SK-N-SH (cell line): ENCODE measurements at regions not wholly inside any gene's neighbourhood (a gene's known extent, or its start where the extent isn't known, plus 50 kb on each side); places are given as distances from the start of the nearest gene placed in this dataset.

ENCODE experiments used
- CTCF ChIA-PET: fragments of 300-600, 350-600 bp; formaldehyde crosslinking; extraction: SDS; loops from one replicate; lab custom pipeline; 2021; lab: Yijun Ruan, JAX
- POLR2A ChIA-PET: fragments of 350-600 bp; sonication (Branson Sonifier 250); formaldehyde crosslinking; extraction: SDS; loops from one replicate; lab custom pipeline; 2020; ENCODE audit warnings: antibody characterized with exemption, inconsistent platforms; lab: Yijun Ruan, JAX
- DNase-seq: peaks from one replicate; pipeline ENCODE4 v3.0.0; 2012
- H2AFZ ChIP-seq: fragments of 200-600 bp; sonication (generic); 2 replicates; pipeline ENCODE4 v1.8.1; 2016; ENCODE audit warnings: antibody characterized with exemption, mild to moderate bottlenecking, low read depth
- H3F3A ChIP-seq: fragments of 200-600 bp; sonication (generic); replicated peaks from 2 replicates; pipeline ENCODE3; 2016; ENCODE audit warnings: antibody characterized with exemption, mild to moderate bottlenecking; ENCODE audit not compliant: insufficient read depth
- H3K27ac ChIP-seq, 2 experiments: fragments of 200-500 bp in 1 of 2; fragments of 200-600 bp in 1 of 2; sonication (Bioruptor generic) in 1 of 2; sonication (generic), shearing (Covaris generic) in 1 of 2; 2 replicates each; pipeline versions ENCODE4 v1.5.1 to v1.6.1; 2014 to 2016; ENCODE audit warnings: low read depth in 2 of 2, inconsistent platforms in 1 of 2, low read length in 1 of 2, mild to moderate bottlenecking in 1 of 2, mixed read lengths in 1 of 2
- H3K27me3 ChIP-seq: fragments of 200-600 bp; sonication (generic), shearing (Covaris generic); 2 replicates; pipeline ENCODE4 v1.6.1; 2016; ENCODE audit warnings: mixed run types; ENCODE audit not compliant: insufficient read depth
- H3K36me3 ChIP-seq, 2 experiments: fragments of 200-500 bp in 1 of 2; fragments of 200-600 bp in 1 of 2; sonication (Bioruptor generic) in 1 of 2; sonication (generic) in 1 of 2; replicated peaks in 1 of 2; 2 replicates each; pipeline versions ENCODE3 to v1.5.1; 2014 to 2016; ENCODE audit warnings: low read length in 1 of 2, mild to moderate bottlenecking in 1 of 2; ENCODE audit not compliant: insufficient read depth in 2 of 2, control insufficient read depth in 1 of 2
- H3K4me1 ChIP-seq, 2 experiments: fragments of 200-500 bp in 1 of 2; fragments of 200-600 bp in 1 of 2; sonication (Bioruptor generic) in 1 of 2; sonication (generic), shearing (Covaris generic) in 1 of 2; 2 replicates each; pipeline versions ENCODE4 v1.5.1 to v1.6.1; 2014 to 2016; ENCODE audit warnings: low read depth in 1 of 2, low read length in 1 of 2, mixed run types in 1 of 2; ENCODE audit not compliant: insufficient read depth in 2 of 2, control insufficient read depth in 1 of 2
- H3K4me2 ChIP-seq: fragments of 200-600 bp; sonication (generic), shearing (Covaris generic); 2 replicates; pipeline ENCODE4 v1.6.1; 2017; ENCODE audit warnings: mixed run types
- H3K4me3 ChIP-seq, 2 experiments: fragments of 200-500 bp in 1 of 2; fragments of 200-600 bp in 1 of 2; sonication (Bioruptor generic) in 1 of 2; sonication (generic), shearing (Covaris generic) in 1 of 2; 2 replicates each; pipeline versions ENCODE4 v1.5.1 to v1.8.1; 2014 to 2016; ENCODE audit warnings: low read depth in 2 of 2, inconsistent platforms in 1 of 2, low read length in 1 of 2, mild to moderate bottlenecking in 1 of 2, mixed read lengths in 1 of 2, moderate library complexity in 1 of 2
- H3K79me2 ChIP-seq: fragments of 200-600 bp; sonication (generic); 2 replicates; pipeline ENCODE4 v1.8.1; 2017; ENCODE audit warnings: mild to moderate bottlenecking; ENCODE audit not compliant: insufficient read depth
- H3K9ac ChIP-seq: fragments of 200-600 bp; sonication (generic); 2 replicates; pipeline ENCODE4 v1.6.1; 2017; ENCODE audit warnings: mixed run types
- H3K9me2 ChIP-seq: fragments of 200-600 bp; sonication (generic); 2 replicates; pipeline ENCODE4 v1.6.1; 2017; ENCODE audit warnings: mixed run types
- H3K9me3 ChIP-seq: fragments of 200-600 bp; sonication (generic); 2 replicates; pipeline ENCODE4 v1.6.1; 2017; ENCODE audit warnings: mixed run types, mild to moderate bottlenecking, moderate library complexity
- H4K20me1 ChIP-seq: fragments of 200-600 bp; sonication (generic); 2 replicates; pipeline ENCODE4 v1.6.1; 2017; ENCODE audit warnings: mild to moderate bottlenecking, mixed run types; ENCODE audit not compliant: insufficient read depth
- EP300 ChIP-seq, 2 experiments: IDR thresholded peaks; 2 replicates each; pipeline versions ENCODE4 v1.4.0 to v1.6.1; 2012; ENCODE audit warnings: borderline replicate concordance in 1 of 2, low read depth in 1 of 2, low read length in 1 of 2
- EZH2phosphoT487 ChIP-seq: fragments of 200-600 bp; sonication (generic); IDR thresholded peaks from 2 replicates; pipeline ENCODE4 v1.6.1; 2017; ENCODE audit warnings: low read depth, mixed run types, mild to moderate bottlenecking, antibody characterized with exemption, moderate library complexity, borderline replicate concordance
- FOXJ3 ChIP-seq: sonication (generic); formaldehyde crosslinking; IDR thresholded peaks from 2 replicates; pipeline ENCODE4 v1.5.1; 2020; ENCODE audit warnings: mild to moderate bottlenecking, missing genetic modification reagents
- GATA2 ChIP-seq: sonication (generic); formaldehyde crosslinking; IDR thresholded peaks from 2 replicates; pipeline ENCODE4 v1.5.0; 2020; ENCODE audit warnings: mild to moderate bottlenecking, missing genetic modification reagents
- JUND ChIP-seq: IDR thresholded peaks from 2 replicates; pipeline ENCODE4 v1.4.0; 2012
- MEF2A ChIP-seq: IDR thresholded peaks from 2 replicates; pipeline ENCODE4 v1.4.0; 2012; ENCODE audit warnings: low read depth, borderline replicate concordance
- MXI1 ChIP-seq: IDR thresholded peaks from 2 replicates; pipeline ENCODE4 v1.6.1; 2012; ENCODE audit warnings: mild to moderate bottlenecking, low read depth, low read length, improper control_type of control experiment
- NFIC ChIP-seq: IDR thresholded peaks from 2 replicates; pipeline ENCODE4 v1.4.0; 2012; ENCODE audit warnings: borderline replicate concordance
- NRF1 ChIP-seq: IDR thresholded peaks from 2 replicates; pipeline ENCODE4 v1.6.1; 2012; ENCODE audit warnings: low read depth, mild to moderate bottlenecking, low read length
- RAD21 ChIP-seq: IDR thresholded peaks from 2 replicates; pipeline ENCODE4 v1.6.1; 2012; ENCODE audit warnings: mild to moderate bottlenecking, low read length
- RCOR1 ChIP-seq: fragments of 150-350 bp; IDR thresholded peaks from 2 replicates; pipeline ENCODE4 v1.6.1; 2017; ENCODE audit warnings: antibody characterized with exemption, low read length
- YY1 ChIP-seq: IDR thresholded peaks from 2 replicates; pipeline ENCODE4 v1.4.0; 2012; ENCODE audit warnings: low read depth, mild to moderate bottlenecking
- WGBS: methylation state at CpG from one replicate; pipeline ENCODE4 v1.1.6; 2017; ENCODE audit warnings: low lambda C conversion rate; 5-methylcytosine and 5-hydroxymethylcytosine counted together
- TF ChIP-seq, protein P1 (sequence below): IDR thresholded peaks from 2 replicates; pipeline ENCODE4 v1.4.0; 2012; ENCODE audit warnings: low read depth, borderline replicate concordance
- TF ChIP-seq, protein P2 (sequence below): IDR thresholded peaks from 2 replicates; pipeline ENCODE4; 2012
- TF ChIP-seq, protein P3 (sequence below): IDR thresholded peaks from 2 replicates; pipeline ENCODE4 v1.4.0; 2012; ENCODE audit warnings: low read depth, borderline replicate concordance
- TF ChIP-seq, protein P4 (sequence below): fragments of 150-350 bp; IDR thresholded peaks from 2 replicates; pipeline ENCODE4 v1.6.1; 2016; ENCODE audit warnings: mild to moderate bottlenecking, low read depth, low read length
- TF ChIP-seq, protein P5 (sequence below): IDR thresholded peaks from 2 replicates; pipeline ENCODE4 v1.4.0; 2012; ENCODE audit warnings: low read depth
- TF ChIP-seq, protein P6 (sequence below): fragments of 150-350 bp; IDR thresholded peaks from 2 replicates; pipeline ENCODE4 v1.6.1; 2017; ENCODE audit warnings: antibody characterized with exemption, low read length, low read depth, borderline replicate concordance

DNA sequence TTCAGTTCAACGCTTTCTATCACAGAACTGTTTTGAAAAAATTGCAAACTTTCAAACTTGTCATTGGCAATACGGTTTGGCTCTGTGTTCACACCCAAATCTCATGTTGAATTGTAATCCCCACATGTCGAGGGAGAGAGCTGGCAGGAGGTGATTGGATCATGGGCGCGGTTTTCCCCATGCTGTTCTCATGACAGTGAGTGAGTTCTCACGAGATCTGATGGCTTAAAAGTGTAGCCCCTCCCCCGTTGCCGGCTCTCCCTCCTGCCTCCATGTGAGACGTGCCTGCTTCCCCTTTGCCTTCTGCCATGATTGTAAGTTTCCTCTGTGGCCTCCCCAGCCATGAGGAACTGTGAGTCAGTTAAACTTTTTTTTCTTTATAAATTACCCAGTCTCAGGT lies 1144.0 kb downstream of the BRD1 start:
- H3K4me3 ChIP-seq = no peak overlapping the region
- no peak overlapping the region for H3K4me2 ChIP-seq
- H3K36me3 ChIP-seq = no peaks in the 10 kb centered on the region
- no peak overlapping the region for H2AFZ ChIP-seq
- CTCF ChIA-PET = no interaction called here
- no peaks in the 10 kb centered on the region; a peak in 1 of 4 replicates for H3K4me1 ChIP-seq
- H3K9me2 ChIP-seq = no peaks in the 10 kb centered on the region
- WGBS = 35% methylated on average over 9 of the region's 9 CpGs
- POLR2A ChIA-PET = no interaction called here
- H3K27me3 ChIP-seq = no peaks in the 10 kb centered on the region
- H4K20me1 ChIP-seq = no peaks in the 10 kb centered on the region
- no peaks in the 10 kb centered on the region for H3F3A ChIP-seq
- no peak for DNase-seq
- no peaks in the 10 kb centered on the region for H3K79me2 ChIP-seq
- TF ChIP-seq, protein P1, sequence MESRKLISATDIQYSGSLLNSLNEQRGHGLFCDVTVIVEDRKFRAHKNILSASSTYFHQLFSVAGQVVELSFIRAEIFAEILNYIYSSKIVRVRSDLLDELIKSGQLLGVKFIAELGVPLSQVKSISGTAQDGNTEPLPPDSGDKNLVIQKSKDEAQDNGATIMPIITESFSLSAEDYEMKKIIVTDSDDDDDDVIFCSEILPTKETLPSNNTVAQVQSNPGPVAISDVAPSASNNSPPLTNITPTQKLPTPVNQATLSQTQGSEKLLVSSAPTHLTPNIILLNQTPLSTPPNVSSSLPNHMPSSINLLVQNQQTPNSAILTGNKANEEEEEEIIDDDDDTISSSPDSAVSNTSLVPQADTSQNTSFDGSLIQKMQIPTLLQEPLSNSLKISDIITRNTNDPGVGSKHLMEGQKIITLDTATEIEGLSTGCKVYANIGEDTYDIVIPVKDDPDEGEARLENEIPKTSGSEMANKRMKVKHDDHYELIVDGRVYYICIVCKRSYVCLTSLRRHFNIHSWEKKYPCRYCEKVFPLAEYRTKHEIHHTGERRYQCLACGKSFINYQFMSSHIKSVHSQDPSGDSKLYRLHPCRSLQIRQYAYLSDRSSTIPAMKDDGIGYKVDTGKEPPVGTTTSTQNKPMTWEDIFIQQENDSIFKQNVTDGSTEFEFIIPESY = no peak
- TF ChIP-seq, protein P2, sequence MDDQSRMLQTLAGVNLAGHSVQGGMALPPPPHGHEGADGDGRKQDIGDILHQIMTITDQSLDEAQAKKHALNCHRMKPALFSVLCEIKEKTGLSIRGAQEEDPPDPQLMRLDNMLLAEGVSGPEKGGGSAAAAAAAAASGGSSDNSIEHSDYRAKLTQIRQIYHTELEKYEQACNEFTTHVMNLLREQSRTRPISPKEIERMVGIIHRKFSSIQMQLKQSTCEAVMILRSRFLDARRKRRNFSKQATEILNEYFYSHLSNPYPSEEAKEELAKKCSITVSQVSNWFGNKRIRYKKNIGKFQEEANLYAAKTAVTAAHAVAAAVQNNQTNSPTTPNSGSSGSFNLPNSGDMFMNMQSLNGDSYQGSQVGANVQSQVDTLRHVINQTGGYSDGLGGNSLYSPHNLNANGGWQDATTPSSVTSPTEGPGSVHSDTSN = no peak
- TF ChIP-seq FOXJ3 (CRISPR knock-in tag) (no peak), JUND (no peak), NFIC (no peak), RCOR1 (no peak)
- TF ChIP-seq, protein P3, sequence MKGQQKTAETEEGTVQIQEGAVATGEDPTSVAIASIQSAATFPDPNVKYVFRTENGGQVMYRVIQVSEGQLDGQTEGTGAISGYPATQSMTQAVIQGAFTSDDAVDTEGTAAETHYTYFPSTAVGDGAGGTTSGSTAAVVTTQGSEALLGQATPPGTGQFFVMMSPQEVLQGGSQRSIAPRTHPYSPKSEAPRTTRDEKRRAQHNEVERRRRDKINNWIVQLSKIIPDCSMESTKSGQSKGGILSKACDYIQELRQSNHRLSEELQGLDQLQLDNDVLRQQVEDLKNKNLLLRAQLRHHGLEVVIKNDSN = no peak
- H3K27ac ChIP-seq = no peak overlapping the region
- no peaks in the 10 kb centered on the region for H3K9me3 ChIP-seq
- H3K9ac ChIP-seq = no peak overlapping the region

DNA sequence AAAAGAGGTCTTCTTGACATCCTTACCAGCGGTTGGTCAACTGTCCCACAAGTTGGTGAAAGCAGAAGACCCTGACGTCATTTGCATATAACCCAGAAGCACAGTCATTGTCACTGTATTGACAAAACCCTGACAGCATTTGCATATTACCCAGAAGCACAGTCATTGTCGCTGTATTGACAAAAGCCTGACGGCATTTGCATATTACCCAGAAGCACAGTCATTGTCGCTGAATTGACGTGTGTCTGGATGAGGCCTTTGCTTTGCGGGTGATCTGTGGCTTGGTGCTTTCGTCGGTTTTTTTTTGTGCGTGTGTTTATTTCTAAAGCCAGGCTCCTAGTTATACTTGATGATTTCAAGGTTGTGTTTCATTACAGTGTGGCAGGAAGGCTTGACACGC lies 1145.2 kb downstream of the BRD1 start:
- H2AFZ ChIP-seq = no peak overlapping the region
- no peaks in the 10 kb centered on the region for H3K79me2 ChIP-seq
- H3K4me2 ChIP-seq = no peak overlapping the region
- no peaks in the 10 kb centered on the region for H4K20me1 ChIP-seq
- POLR2A ChIA-PET = no interaction called here
- H3K9me2 ChIP-seq = no peaks in the 10 kb centered on the region
- H3K9me3 ChIP-seq = no peaks in the 10 kb centered on the region
- CTCF ChIA-PET = no interaction called here
- H3K36me3 ChIP-seq = no peaks in the 10 kb centered on the region
- no peaks in the 10 kb centered on the region for H3F3A ChIP-seq
- H3K9ac ChIP-seq = no peak overlapping the region
- no peaks in the 10 kb centered on the region for H3K27me3 ChIP-seq
- no peaks in the 10 kb centered on the region; a peak in 1 of 4 replicates for H3K4me1 ChIP-seq
- 25% methylated on average over 10 of the region's 11 CpGs for WGBS
- no peak for DNase-seq
- H3K27ac ChIP-seq = no peak overlapping the region
- H3K4me3 ChIP-seq = no peak overlapping the region
- TF ChIP-seq, protein P1 = no peak
- TF ChIP-seq, protein P4, sequence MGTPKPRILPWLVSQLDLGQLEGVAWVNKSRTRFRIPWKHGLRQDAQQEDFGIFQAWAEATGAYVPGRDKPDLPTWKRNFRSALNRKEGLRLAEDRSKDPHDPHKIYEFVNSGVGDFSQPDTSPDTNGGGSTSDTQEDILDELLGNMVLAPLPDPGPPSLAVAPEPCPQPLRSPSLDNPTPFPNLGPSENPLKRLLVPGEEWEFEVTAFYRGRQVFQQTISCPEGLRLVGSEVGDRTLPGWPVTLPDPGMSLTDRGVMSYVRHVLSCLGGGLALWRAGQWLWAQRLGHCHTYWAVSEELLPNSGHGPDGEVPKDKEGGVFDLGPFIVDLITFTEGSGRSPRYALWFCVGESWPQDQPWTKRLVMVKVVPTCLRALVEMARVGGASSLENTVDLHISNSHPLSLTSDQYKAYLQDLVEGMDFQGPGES = no peak
- no peak for TF ChIP-seq RAD21
- TF ChIP-seq, protein P5, sequence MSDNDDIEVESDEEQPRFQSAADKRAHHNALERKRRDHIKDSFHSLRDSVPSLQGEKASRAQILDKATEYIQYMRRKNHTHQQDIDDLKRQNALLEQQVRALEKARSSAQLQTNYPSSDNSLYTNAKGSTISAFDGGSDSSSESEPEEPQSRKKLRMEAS = no peak
- TF ChIP-seq GATA2 (CRISPR knock-in tag) = no peak
- TF ChIP-seq, protein P6, sequence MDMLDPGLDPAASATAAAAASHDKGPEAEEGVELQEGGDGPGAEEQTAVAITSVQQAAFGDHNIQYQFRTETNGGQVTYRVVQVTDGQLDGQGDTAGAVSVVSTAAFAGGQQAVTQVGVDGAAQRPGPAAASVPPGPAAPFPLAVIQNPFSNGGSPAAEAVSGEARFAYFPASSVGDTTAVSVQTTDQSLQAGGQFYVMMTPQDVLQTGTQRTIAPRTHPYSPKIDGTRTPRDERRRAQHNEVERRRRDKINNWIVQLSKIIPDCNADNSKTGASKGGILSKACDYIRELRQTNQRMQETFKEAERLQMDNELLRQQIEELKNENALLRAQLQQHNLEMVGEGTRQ = no peak
- TF ChIP-seq, protein P3 = no peak
- no peak for TF ChIP-seq EZH2phosphoT487
- no peak for TF ChIP-seq YY1
- TF ChIP-seq NRF1 = no peak
- TF ChIP-seq FOXJ3 (CRISPR knock-in tag) = no peak
- no peak for TF ChIP-seq RCOR1
- TF ChIP-seq MEF2A = no peak
- TF ChIP-seq MXI1 = no peak
- no peak for TF ChIP-seq EP300 (IDR thresholded peaks at IDR 0.05; ENCODE audit: borderline replicate concordance in 1 of 2, low read depth in 1 of 2, low read length in 1 of 2)
